ENCODE measurements at regions not wholly inside any gene's neighbourhood (a gene's known extent, or its start where the extent isn't known, plus 50 kb on each side); places are given as distances from the start of the nearest gene placed in this dataset.

DNA sequence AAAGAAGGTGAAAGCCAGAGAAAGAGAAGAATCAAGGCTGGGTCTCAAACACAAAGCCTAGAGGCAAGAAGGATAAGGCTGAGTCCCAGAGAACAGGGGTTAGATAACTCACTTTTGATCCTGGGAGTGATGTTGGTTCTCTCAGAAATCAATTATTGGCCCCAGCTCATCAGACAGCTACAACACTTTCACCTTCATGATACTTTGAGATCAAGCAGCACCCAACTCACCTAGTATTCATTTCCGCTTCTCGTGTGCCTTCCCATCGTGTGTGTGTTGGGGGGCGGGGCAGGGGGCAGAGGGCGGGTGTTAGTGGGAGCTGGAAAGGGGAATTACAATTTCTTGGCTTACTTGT lies 92.2 kb upstream of the RAD23B start:
- no peaks in the 10 kb centered on the region for H3K79me2 ChIP-seq (ENCODE audit: insufficient read depth, low read length)
- DNase-seq (ENCODE audit: insufficient read length, low spot score, missing footprints): no peak
- H2AFZ ChIP-seq (ENCODE audit: low read length): no peak overlapping the region
- H3K36me3 ChIP-seq (ENCODE audit: insufficient read depth, low read length): no peaks in the 10 kb centered on the region
- H3K9me3 ChIP-seq (ENCODE audit: low read depth, low read length): no peaks in the 10 kb centered on the region
- TF ChIP-seq, protein P1, sequence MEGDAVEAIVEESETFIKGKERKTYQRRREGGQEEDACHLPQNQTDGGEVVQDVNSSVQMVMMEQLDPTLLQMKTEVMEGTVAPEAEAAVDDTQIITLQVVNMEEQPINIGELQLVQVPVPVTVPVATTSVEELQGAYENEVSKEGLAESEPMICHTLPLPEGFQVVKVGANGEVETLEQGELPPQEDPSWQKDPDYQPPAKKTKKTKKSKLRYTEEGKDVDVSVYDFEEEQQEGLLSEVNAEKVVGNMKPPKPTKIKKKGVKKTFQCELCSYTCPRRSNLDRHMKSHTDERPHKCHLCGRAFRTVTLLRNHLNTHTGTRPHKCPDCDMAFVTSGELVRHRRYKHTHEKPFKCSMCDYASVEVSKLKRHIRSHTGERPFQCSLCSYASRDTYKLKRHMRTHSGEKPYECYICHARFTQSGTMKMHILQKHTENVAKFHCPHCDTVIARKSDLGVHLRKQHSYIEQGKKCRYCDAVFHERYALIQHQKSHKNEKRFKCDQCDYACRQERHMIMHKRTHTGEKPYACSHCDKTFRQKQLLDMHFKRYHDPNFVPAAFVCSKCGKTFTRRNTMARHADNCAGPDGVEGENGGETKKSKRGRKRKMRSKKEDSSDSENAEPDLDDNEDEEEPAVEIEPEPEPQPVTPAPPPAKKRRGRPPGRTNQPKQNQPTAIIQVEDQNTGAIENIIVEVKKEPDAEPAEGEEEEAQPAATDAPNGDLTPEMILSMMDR (IDR thresholded peaks at IDR 0.05; ENCODE audit: extremely low read depth, low read depth, low read length): no peak
- no peak overlapping the region for H3K4me2 ChIP-seq (ENCODE audit: insufficient read depth, low read length)
- no peak overlapping the region for H3K27ac ChIP-seq (ENCODE audit: low read depth, low read length)
- H4K20me1 ChIP-seq (ENCODE audit: insufficient read depth, low read length): no peaks in the 10 kb centered on the region
- peaks cover 6% of the 10 kb centered on the region for H3K27me3 ChIP-seq (ENCODE audit: insufficient read depth, low read length)
- H3K4me3 ChIP-seq (ENCODE audit: insufficient read depth, low read length): no peak overlapping the region
- peaks cover 9% of the 10 kb centered on the region for H3K4me1 ChIP-seq (ENCODE audit: insufficient read depth, low read length)

DNA sequence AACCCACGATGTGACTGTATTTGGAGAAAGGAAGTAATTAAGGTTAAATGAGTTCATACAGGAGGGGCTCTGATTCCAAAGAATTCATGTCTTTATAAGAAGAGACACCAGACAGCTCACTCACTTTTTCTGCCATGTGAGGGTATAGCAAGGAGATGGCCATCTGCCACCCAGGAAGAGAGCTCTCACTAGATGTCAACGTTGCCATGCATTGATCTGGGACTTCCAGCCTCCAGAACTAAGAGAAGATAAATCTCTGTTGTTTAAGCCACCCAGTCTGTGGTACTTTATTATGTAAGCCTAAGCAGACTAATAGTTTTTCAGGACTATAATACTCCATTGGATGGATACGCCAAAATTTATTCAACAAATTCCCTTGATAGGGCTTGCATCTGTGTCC lies 89.8 kb upstream of the RAD23B start:
- H2AFZ ChIP-seq (ENCODE audit: low read length): no peak overlapping the region
- H3K4me3 ChIP-seq (ENCODE audit: insufficient read depth, low read length): no peak overlapping the region
- no peak overlapping the region for H3K27ac ChIP-seq (ENCODE audit: low read depth, low read length)
- no peak overlapping the region for H3K4me2 ChIP-seq (ENCODE audit: insufficient read depth, low read length)
- TF ChIP-seq, protein P1 (IDR thresholded peaks at IDR 0.05; ENCODE audit: extremely low read depth, low read depth, low read length): no peak
- H3K4me1 ChIP-seq (ENCODE audit: insufficient read depth, low read length): peaks cover 9% of the 10 kb centered on the region
- peaks cover 9% of the 10 kb centered on the region for H3K27me3 ChIP-seq (ENCODE audit: insufficient read depth, low read length)
- H3K36me3 ChIP-seq (ENCODE audit: insufficient read depth, low read length): no peaks in the 10 kb centered on the region
- no peak for DNase-seq (ENCODE audit: insufficient read length, low spot score, missing footprints)
- H4K20me1 ChIP-seq (ENCODE audit: insufficient read depth, low read length): no peaks in the 10 kb centered on the region
- no peaks in the 10 kb centered on the region for H3K9me3 ChIP-seq (ENCODE audit: low read depth, low read length)
- no peaks in the 10 kb centered on the region for H3K79me2 ChIP-seq (ENCODE audit: insufficient read depth, low read length)

DNA sequence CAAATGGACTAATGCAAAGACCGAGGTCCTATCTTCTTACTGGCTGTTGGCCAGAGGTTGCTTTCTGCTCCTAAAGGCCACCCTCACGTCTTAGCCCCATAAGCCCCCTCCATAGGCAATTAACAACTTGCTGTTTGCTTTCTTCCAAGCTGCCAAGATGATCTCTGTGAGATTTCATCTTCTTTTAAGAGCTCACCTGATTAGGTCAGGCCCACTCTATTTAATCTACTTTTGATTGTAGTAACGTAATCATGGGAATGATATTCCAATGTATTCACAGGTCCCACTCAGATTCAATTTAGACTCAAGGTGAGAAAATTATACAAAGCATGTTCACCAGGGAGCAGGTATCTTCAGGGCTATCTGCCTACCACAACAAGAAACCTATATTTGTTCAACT lies 84.4 kb upstream of the RAD23B start:
- Histone ChIP-seq H2AFZ (ENCODE audit: low read length) (no peak overlapping the region), H3K9me3 (ENCODE audit: low read depth, low read length) (peaks cover 3% of the 10 kb centered on the region), H3K27ac (ENCODE audit: low read depth, low read length) (no peak overlapping the region), H3K4me3 (ENCODE audit: insufficient read depth, low read length) (no peak overlapping the region), H3K27me3 (ENCODE audit: insufficient read depth, low read length) (peaks cover 6% of the 10 kb centered on the region), H3K4me1 (ENCODE audit: insufficient read depth, low read length) (no peaks in the 10 kb centered on the region), H4K20me1 (ENCODE audit: insufficient read depth, low read length) (no peaks in the 10 kb centered on the region), H3K36me3 (ENCODE audit: insufficient read depth, low read length) (no peaks in the 10 kb centered on the region), H3K4me2 (ENCODE audit: insufficient read depth, low read length) (no peak overlapping the region), H3K79me2 (ENCODE audit: insufficient read depth, low read length) (no peaks in the 10 kb centered on the region)
- no peak for DNase-seq (ENCODE audit: insufficient read length, low spot score, missing footprints)
- TF ChIP-seq, protein P1 (IDR thresholded peaks at IDR 0.05; ENCODE audit: extremely low read depth, low read depth, low read length): no peak

DNA sequence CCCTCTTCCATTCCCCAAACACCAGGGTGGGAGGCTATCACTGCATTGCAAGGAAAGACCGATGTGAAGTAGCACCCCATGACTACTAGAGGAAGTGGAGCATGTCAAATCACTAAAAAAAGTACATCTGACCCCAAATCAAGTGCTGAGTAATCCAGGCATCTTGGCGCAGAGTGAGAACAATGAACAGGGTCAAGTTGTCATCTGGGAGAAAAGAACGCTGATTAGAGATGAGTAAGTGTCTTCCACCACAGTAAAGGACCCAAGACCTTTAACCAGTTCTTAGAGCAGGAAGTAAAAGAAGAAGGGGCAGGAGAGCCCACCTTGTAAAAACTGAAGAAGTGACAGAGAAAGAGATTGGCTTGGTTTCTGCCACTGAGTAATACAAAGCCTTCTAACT lies 75.0 kb upstream of the RAD23B start:
- Histone ChIP-seq H3K4me1 (ENCODE audit: insufficient read depth, low read length) (peaks cover 13% of the 10 kb centered on the region), H3K4me2 (ENCODE audit: insufficient read depth, low read length) (peak overlapping the region; percentile 19), H3K79me2 (ENCODE audit: insufficient read depth, low read length) (no peaks in the 10 kb centered on the region), H3K27me3 (ENCODE audit: insufficient read depth, low read length) (no peaks in the 10 kb centered on the region), H3K4me3 (ENCODE audit: insufficient read depth, low read length) (no peak overlapping the region), H3K27ac (ENCODE audit: low read depth, low read length) (no peak overlapping the region), H4K20me1 (ENCODE audit: insufficient read depth, low read length) (no peaks in the 10 kb centered on the region), H3K9me3 (ENCODE audit: low read depth, low read length) (peaks cover under 1% of the 10 kb centered on the region), H3K36me3 (ENCODE audit: insufficient read depth, low read length) (no peaks in the 10 kb centered on the region), H2AFZ (ENCODE audit: low read length) (peak overlapping the region; percentile 45)
- TF ChIP-seq, protein P1 (IDR thresholded peaks at IDR 0.05; ENCODE audit: extremely low read depth, low read depth, low read length): no peak
- no peak for DNase-seq (ENCODE audit: insufficient read length, low spot score, missing footprints)

Measured in osteoblast (primary cell).